ENCODE measurements at regions not wholly inside any gene's neighbourhood (a gene's known extent, or its start where the extent isn't known, plus 50 kb on each side); places are given as distances from the start of the nearest gene placed in this dataset.

GRCh38 chr13:63081400-63082014 lies 1665.9 kb upstream of the PCDH20 start:
- TF ChIP-seq EZH2 (IDR thresholded peaks at IDR 0.05; ENCODE audit: insufficient read depth, low read length) (no peak), CTCF (IDR thresholded peaks at IDR 0.05; ENCODE audit: insufficient read depth, low read depth, low read length) (no peak)

All from astrocyte (in vitro differentiated cells and primary cell).